ENCODE measurements at regions not wholly inside any gene's neighbourhood (a gene's known extent, or its start where the extent isn't known, plus 50 kb on each side); places are given as distances from the start of the nearest gene placed in this dataset.

- no peak overlapping the region for H3K27ac Mint-ChIP-seq (ENCODE audit: low read depth, unreplicated experiment)
- intact Hi-C loops (cut with micrococcal nuclease), result no loop called here
- no peaks in the 10 kb centered on the region for H3K4me1 Mint-ChIP-seq (ENCODE audit: insufficient read depth, unreplicated experiment)
- H3K36me3 Mint-ChIP-seq (ENCODE audit: insufficient read depth, unreplicated experiment), result peaks cover 11% of the 10 kb centered on the region
- ChIA-PET CTCF (interaction anchor here (1.0 to 1.6 kb wide), 2 partner anchors 10 to 12 kb away, joined by 3 to 4 read pairs; no protein-coding TSS in a partner anchor), POLR2A (interaction anchor here (0.7 to 1.2 kb wide), 2 partner anchors 10 to 12 kb away, joined by 3 read pairs; no protein-coding TSS in a partner anchor)
- H3K27me3 Mint-ChIP-seq (ENCODE audit: insufficient read depth, unreplicated experiment), result no peaks in the 10 kb centered on the region
- H3K4me3 Mint-ChIP-seq (ENCODE audit: unreplicated experiment), result no peak overlapping the region
- no peak for DNase-seq (ENCODE audit: unreplicated experiment)
- BruUV-seq (replicated peaks), result no TSS peak
- TF ChIP-seq, protein P1, sequence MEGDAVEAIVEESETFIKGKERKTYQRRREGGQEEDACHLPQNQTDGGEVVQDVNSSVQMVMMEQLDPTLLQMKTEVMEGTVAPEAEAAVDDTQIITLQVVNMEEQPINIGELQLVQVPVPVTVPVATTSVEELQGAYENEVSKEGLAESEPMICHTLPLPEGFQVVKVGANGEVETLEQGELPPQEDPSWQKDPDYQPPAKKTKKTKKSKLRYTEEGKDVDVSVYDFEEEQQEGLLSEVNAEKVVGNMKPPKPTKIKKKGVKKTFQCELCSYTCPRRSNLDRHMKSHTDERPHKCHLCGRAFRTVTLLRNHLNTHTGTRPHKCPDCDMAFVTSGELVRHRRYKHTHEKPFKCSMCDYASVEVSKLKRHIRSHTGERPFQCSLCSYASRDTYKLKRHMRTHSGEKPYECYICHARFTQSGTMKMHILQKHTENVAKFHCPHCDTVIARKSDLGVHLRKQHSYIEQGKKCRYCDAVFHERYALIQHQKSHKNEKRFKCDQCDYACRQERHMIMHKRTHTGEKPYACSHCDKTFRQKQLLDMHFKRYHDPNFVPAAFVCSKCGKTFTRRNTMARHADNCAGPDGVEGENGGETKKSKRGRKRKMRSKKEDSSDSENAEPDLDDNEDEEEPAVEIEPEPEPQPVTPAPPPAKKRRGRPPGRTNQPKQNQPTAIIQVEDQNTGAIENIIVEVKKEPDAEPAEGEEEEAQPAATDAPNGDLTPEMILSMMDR (IDR thresholded peaks at IDR 0.05; ENCODE audit: unreplicated experiment), result no peak
- peaks cover 15% of the 10 kb centered on the region for H3K9me3 Mint-ChIP-seq (ENCODE audit: unreplicated experiment)
Measured at GRCh38 chr6:1542764-1543163, 67.0 kb upstream of the FOXC1 start.

GRCh38 chr6:1544000-1544399 lies 65.7 kb upstream of the FOXC1 start:
- Mint-ChIP-seq H3K4me3 (ENCODE audit: unreplicated experiment) (no peak overlapping the region), H3K4me1 (ENCODE audit: insufficient read depth, unreplicated experiment) (no peaks in the 10 kb centered on the region), H3K27me3 (ENCODE audit: insufficient read depth, unreplicated experiment) (no peaks in the 10 kb centered on the region), H3K36me3 (ENCODE audit: insufficient read depth, unreplicated experiment) (peaks cover 21% of the 10 kb centered on the region), H3K9me3 (ENCODE audit: unreplicated experiment) (peaks cover 15% of the 10 kb centered on the region), H3K27ac (ENCODE audit: low read depth, unreplicated experiment) (no peak overlapping the region)
- ChIA-PET POLR2A (no interaction called here), CTCF (interaction anchor here (0.6 to 1.6 kb wide), 2 partner anchors 10 to 11 kb away, joined by 3 to 6 read pairs; no protein-coding TSS in a partner anchor)
- TF ChIP-seq, protein P1 (IDR thresholded peaks at IDR 0.05; ENCODE audit: unreplicated experiment), result no peak
- BruUV-seq (replicated peaks), result no TSS peak
- no peak for DNase-seq (ENCODE audit: unreplicated experiment)
- intact Hi-C loops (cut with micrococcal nuclease), result no loop called here

- BruUV-seq (replicated peaks), result no TSS peak
- Mint-ChIP-seq H3K27me3 (ENCODE audit: insufficient read depth, unreplicated experiment) (no peaks in the 10 kb centered on the region), H3K4me1 (ENCODE audit: insufficient read depth, unreplicated experiment) (peaks cover 5% of the 10 kb centered on the region), H3K4me3 (ENCODE audit: unreplicated experiment) (no peak overlapping the region), H3K27ac (ENCODE audit: low read depth, unreplicated experiment) (no peak overlapping the region), H3K36me3 (ENCODE audit: insufficient read depth, unreplicated experiment) (peaks cover 24% of the 10 kb centered on the region), H3K9me3 (ENCODE audit: unreplicated experiment) (peaks cover 15% of the 10 kb centered on the region)
- no peak for DNase-seq (ENCODE audit: unreplicated experiment)
- ChIA-PET CTCF (interaction anchor here (0.6 to 1.6 kb wide), 2 partner anchors 10 to 824 kb away, joined by 5 to 6 read pairs; no protein-coding TSS in a partner anchor), POLR2A (interaction anchor here (0.6 kb wide), 1 partner anchor 1247 kb away, joined by 4 read pairs; no protein-coding TSS in a partner anchor)
- TF ChIP-seq, protein P1 (IDR thresholded peaks at IDR 0.05; ENCODE audit: unreplicated experiment), result no peak
- intact Hi-C loops (cut with micrococcal nuclease), result no loop called here
Measured at GRCh38 chr6:1544603-1545002, 65.1 kb upstream of the FOXC1 start.

DNA sequence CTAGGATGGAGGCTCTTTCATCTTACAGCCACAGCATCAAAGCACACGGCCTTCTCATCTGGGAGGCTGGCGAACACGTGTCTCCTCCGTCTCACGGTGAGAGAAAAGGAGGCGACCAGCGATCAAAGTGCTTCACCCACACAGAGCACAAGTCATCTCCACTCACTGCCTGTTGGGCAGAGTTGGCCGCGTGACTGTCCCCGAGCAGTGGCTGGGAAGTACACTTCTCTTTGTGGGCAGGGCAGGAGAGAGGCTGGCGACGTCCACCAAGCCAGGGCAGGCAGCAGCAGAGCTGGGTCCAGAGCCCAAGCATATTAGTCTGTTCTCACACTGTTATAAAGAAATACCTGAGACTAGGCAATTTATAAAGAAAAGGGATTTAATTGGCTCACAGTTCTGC lies 64.1 kb upstream of the FOXC1 start:
- TF ChIP-seq, protein P1 (IDR thresholded peaks at IDR 0.05; ENCODE audit: unreplicated experiment), result no peak
- no TSS peak for BruUV-seq (replicated peaks)
- Mint-ChIP-seq H3K27ac (ENCODE audit: low read depth, unreplicated experiment) (no peak overlapping the region), H3K9me3 (ENCODE audit: unreplicated experiment) (peaks cover 15% of the 10 kb centered on the region), H3K4me1 (ENCODE audit: insufficient read depth, unreplicated experiment) (peaks cover 6% of the 10 kb centered on the region), H3K4me3 (ENCODE audit: unreplicated experiment) (no peak overlapping the region), H3K36me3 (ENCODE audit: insufficient read depth, unreplicated experiment) (peaks cover 24% of the 10 kb centered on the region), H3K27me3 (ENCODE audit: insufficient read depth, unreplicated experiment) (no peaks in the 10 kb centered on the region)
- ChIA-PET POLR2A (interaction anchor here (1.1 kb wide), 1 partner anchor 66 kb away, joined by 3 read pairs; no protein-coding TSS in a partner anchor), CTCF (interaction anchor here (1.6 kb wide), 1 partner anchor 9 kb away, joined by 6 read pairs; no protein-coding TSS in a partner anchor)
- intact Hi-C loops (cut with micrococcal nuclease), result no loop called here
- no peak for DNase-seq (ENCODE audit: unreplicated experiment)
